ENCODE measurements at regions not wholly inside any gene's neighbourhood (a gene's known extent, or its start where the extent isn't known, plus 50 kb on each side); places are given as distances from the start of the nearest gene placed in this dataset.
A peak's percentile ranks its signal among the peaks of the same experiment; 100 is the strongest.

GRCh38 chr6:113450061-113450465 lies 407.1 kb upstream of the MARCKS start:
- Histone ChIP-seq H3K27ac (replicated peaks) (no peak overlapping the region), H3K4me3 (replicated peaks; ENCODE audit: insufficient read depth, low read length) (no peak overlapping the region), H3K27me3 (ENCODE audit: insufficient read depth, poor library complexity, severe bottlenecking) (no peaks in the 10 kb centered on the region)
- no peak for TF ChIP-seq REST (IDR thresholded peaks at IDR 0.05; ENCODE audit: insufficient replicate concordance, low read depth)
- TF ChIP-seq POLR2AphosphoS5 (IDR thresholded peaks at IDR 0.05; ENCODE audit: low read depth) = no peak
- DNase-seq (ENCODE audit: low read depth in 1 of 2, low spot score in 1 of 2) = no peak

GRCh38 chr6:113451049-113451448 lies 406.1 kb upstream of the MARCKS start:
- no peak overlapping the region for H3K27ac ChIP-seq (replicated peaks)
- no peak overlapping the region for H3K4me3 ChIP-seq (replicated peaks; ENCODE audit: insufficient read depth, low read length)
- no peak for TF ChIP-seq CTCF (IDR thresholded peaks at IDR 0.05; ENCODE audit: insufficient read depth, low read length)
- TF ChIP-seq POLR2AphosphoS5 (IDR thresholded peaks at IDR 0.05; ENCODE audit: low read depth) = peak; percentile 83
- TF ChIP-seq SPI1 (IDR thresholded peaks at IDR 0.05; ENCODE audit: borderline replicate concordance, low read depth) = peak; percentile 56; the same call in 1 of the 2 replicates
- H3K27me3 ChIP-seq (ENCODE audit: insufficient read depth, poor library complexity, severe bottlenecking) = no peaks in the 10 kb centered on the region
- DNase-seq (ENCODE audit: low read depth in 1 of 2, low spot score in 1 of 2) = peak; percentile 40 to 70

GRCh38 chr6:113457198-113457597 lies 399.9 kb upstream of the MARCKS start:
- no peaks in the 10 kb centered on the region for H3K27me3 ChIP-seq (ENCODE audit: insufficient read depth, poor library complexity, severe bottlenecking)
- TF ChIP-seq GABPA (IDR thresholded peaks at IDR 0.05; ENCODE audit: low read depth) (no peak), REST (IDR thresholded peaks at IDR 0.05; ENCODE audit: insufficient replicate concordance, low read depth) (no peak), CTCF (IDR thresholded peaks at IDR 0.05; ENCODE audit: insufficient read depth, low read length) (no peak), POLR2AphosphoS5 (IDR thresholded peaks at IDR 0.05; ENCODE audit: low read depth) (no peak), SPI1 (IDR thresholded peaks at IDR 0.05; ENCODE audit: borderline replicate concordance, low read depth) (no peak)
- no peak overlapping the region for H3K4me3 ChIP-seq (replicated peaks; ENCODE audit: insufficient read depth, low read length)
- H3K27ac ChIP-seq (replicated peaks) = no peak overlapping the region
- no peak for DNase-seq (ENCODE audit: low read depth in 1 of 2, low spot score in 1 of 2)

GRCh38 chr6:113457751-113458150 lies 399.4 kb upstream of the MARCKS start:
- no peak for TF ChIP-seq POLR2AphosphoS5 (IDR thresholded peaks at IDR 0.05; ENCODE audit: low read depth)
- TF ChIP-seq REST (IDR thresholded peaks at IDR 0.05; ENCODE audit: insufficient replicate concordance, low read depth) = no peak
- TF ChIP-seq GABPA (IDR thresholded peaks at IDR 0.05; ENCODE audit: low read depth) = no peak
- TF ChIP-seq CTCF (IDR thresholded peaks at IDR 0.05; ENCODE audit: insufficient read depth, low read length) = no peak
- no peak for TF ChIP-seq SPI1 (IDR thresholded peaks at IDR 0.05; ENCODE audit: borderline replicate concordance, low read depth)
- no peaks in the 10 kb centered on the region for H3K27me3 ChIP-seq (ENCODE audit: insufficient read depth, poor library complexity, severe bottlenecking)
- H3K27ac ChIP-seq (replicated peaks) = no peak overlapping the region
- DNase-seq (ENCODE audit: low read depth in 1 of 2, low spot score in 1 of 2) = no peak
- H3K4me3 ChIP-seq (replicated peaks; ENCODE audit: insufficient read depth, low read length) = no peak overlapping the region
